MV-4-11 (cell line): ENCODE measurements at regions not wholly inside any gene's neighbourhood (a gene's known extent, or its start where the extent isn't known, plus 50 kb on each side); places are given as distances from the start of the nearest gene placed in this dataset.
"Not testable (repeated sequence)": the region's sequence is repeated elsewhere in the genome, so short reads cannot be mapped to it uniquely, and the experiment has no call there.

Experiments
- DNase-seq: peaks from one replicate; lab custom pipeline; 2025; lab: John Stamatoyannopoulos, UW

DNA sequence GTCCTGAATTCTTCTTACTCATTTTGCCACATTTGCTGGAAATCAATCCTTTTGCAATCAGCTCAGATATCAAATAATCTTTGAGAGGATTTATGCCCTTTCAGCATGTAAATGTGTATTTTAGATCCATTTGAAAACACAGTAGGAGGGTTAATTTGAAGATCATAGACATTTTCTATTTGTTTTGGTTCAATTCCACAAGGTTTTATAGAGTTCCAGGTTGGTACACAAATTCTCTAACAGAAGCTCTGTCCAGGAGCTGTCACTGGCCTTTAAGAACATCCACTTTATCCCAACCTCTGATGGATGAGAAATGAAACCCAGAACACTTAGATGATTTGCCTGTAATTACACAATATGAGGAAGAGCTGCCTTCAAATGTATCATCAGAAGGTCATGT is 157.3 kb upstream of the CHAC2 start:
- DNase-seq, result no peak

- DNase-seq, result no peak
Measured at GRCh38 chr2:53609551-53609950, 158.1 kb upstream of the CHAC2 start.

DNA sequence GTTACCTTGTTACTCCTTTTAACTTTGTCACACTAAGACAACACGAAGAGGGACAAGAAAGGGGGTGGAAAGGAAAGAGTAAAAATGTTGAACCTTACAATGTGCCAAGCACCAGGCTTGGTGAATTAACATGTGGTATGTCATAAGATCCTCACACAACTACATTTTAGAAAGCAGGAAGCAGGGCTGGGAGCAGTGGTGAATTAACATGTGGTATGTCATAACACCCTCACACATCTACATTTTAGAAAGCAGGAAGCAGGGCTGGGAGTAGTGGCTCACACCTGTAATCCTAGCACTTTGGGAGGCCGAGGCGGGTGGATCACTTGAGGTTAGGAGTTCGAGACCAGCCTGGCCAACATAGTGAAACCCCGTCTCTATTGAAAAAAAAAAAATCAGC is 159.3 kb upstream of the CHAC2 start:
- no peak for DNase-seq

GRCh38 chr2:53600815-53601214 is 166.8 kb upstream of the CHAC2 start:
- no peak for DNase-seq

- not testable (repeated sequence) for DNase-seq
Measured at GRCh38 chr2:53586733-53587612, 180.6 kb upstream of the CHAC2 start.

DNA sequence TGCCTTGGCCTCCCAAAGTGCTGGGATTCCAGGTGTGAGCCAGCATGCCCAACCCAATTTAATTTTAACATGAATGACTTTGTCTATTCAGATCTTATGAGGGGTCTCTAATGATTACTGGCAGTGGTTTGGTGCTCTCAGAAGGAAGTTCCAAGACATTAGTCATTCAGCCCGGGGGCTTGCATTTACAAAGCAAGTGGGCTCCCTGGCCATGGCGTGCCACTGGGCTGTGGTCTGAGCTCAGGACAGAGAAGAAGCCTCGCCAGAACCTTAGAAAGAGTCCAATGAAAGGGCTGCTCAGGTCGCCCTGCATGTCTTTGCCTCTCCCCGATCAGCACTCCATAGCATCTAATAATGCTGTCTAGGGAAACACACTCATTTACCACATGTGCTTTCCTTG is 182.6 kb upstream of the CHAC2 start:
- no peak for DNase-seq

DNA sequence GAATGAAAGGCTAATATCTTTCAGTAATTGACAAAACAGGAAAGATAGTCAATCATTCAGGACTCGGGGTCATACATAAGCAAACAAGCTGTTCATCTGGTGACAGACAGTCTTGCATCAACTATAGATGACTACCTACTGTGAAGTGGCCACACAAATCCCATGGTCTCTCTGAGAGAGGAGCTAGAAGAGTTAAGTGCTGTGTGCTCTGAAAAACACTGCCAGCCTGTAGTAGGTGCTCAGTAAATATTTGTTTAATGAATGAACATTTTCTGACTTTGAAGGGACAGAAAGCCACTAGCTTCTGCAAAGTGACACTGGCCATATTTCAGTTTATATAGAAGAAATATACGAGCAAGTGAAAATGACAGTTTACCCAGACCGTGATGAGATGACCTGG is 184.0 kb upstream of the CHAC2 start:
- no peak for DNase-seq

DNA sequence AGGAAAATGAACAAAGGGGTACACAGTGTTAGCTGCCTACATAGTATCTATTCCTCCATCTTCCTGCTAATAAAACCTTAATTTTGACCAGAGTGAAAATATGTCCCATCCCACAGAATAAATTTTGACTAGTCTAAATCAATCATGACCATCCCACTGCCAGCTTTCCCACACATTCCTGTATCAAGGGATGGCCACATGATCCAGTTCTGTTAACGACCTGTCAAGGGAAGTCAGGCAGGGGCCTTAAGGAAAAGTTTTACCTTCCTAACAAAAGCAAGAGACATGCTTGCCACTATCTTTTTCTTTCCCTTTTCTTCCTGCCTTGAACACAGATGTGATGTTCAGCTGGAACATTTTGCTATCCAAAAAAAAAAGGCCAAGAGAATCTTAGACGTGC is 185.0 kb upstream of the CHAC2 start:
- DNase-seq, result no peak

GRCh38 chr2:53576166-53576565 is 191.4 kb upstream of the CHAC2 start:
- DNase-seq, result no peak

DNA sequence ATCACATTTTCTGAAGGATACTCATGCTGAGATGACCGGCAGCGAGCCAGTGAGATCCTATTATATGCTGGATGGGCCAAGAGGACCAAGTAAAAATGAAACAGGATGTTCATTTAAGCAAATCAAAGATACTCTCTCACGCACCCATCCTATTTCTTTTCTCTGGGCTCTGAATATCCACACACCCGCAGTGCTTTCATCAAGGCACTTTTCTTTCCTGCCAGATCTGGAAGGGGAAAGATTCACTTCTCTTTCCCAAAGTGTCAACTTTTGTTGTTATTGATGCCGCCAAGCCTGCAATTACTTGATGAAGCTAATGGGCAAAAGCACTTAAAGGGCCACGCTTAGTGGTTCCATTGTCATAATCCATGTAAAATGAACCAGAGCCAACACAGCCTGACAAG is 191.9 kb upstream of the CHAC2 start:
- DNase-seq, result no peak

DNA sequence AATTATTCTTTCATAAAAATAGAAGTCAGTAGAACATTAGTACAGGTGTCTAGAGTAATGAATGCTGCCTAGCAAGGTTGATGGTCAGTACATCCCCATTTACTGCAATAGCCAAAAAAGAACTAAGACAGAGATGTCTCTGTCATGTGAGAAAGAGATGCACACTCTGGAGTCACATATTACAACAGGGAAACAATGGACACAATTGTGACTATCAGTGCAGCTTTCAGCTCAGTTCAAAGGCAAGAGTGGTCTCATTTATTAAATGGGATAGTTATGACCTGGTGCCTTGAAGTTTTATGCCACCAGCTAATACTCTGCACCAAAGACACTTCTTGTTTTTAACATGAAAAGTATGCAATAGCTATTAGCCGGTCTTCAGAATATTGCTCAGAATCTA is 194.9 kb upstream of the CHAC2 start:
- no peak for DNase-seq

GRCh38 chr2:53569957-53570727 is 197.5 kb upstream of the CHAC2 start:
- DNase-seq, result no peak

DNA sequence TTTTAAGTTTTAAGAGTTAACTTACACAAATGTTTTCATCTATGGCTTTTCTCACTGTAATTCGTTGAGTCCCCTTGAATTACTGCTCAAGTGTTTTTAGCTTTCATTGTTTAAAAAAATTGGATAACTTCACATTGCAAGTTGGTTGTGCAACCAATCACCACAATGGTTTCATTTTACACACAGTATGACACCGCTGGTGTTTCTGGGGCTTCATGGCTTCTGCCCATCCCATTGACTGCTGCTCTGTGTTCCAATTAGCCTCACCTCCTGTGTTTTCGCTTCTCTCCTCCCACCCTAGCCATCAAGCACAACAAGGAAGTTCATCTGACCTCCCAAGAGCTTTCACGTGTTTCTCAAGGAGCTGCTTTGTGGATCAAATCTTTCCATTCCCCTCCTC is 199.1 kb upstream of the CHAC2 start:
- DNase-seq, result no peak

DNA sequence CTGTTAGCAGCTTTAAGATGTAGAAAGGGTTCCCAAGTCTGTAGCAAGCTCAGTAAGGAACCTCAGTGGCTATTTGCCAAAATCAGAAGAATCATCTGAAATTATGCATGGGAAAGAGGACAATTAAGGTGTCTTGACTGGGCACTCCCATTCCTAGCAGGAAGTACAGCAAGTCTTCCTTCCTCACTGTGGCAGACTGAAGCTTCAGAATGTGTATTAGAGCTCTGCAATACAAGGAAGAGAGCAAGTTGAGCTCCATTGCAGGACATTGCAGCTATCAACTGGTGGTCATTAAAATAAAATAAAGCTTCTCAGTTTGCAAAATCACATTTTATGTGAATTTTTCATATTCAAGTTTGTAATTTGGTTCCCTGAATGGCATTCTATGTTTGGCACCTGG is 200.5 kb upstream of the CHAC2 start:
- no peak for DNase-seq

GRCh38 chr2:53562407-53562806 is 205.2 kb upstream of the CHAC2 start:
- DNase-seq, result no peak

DNA sequence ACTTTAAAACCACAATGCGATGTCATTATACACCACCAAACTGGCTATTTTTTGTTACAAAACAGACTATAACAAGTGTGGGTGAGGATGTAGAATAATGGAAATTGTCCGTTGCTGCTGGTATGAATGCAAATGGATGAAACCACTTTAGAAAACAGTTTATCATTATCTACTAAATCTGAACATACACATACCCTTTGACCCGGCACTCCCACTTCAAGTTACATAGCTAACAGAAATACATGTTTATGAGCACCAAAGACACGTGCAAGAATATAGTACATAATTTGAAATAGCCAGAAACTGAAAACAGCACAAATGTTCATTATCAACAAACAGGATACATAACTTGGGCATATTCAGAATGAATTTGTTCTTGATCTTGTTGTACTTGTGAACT is 206.4 kb upstream of the CHAC2 start:
- no peak for DNase-seq

- DNase-seq, result no peak
Measured at GRCh38 chr2:53559302-53559966, 208.2 kb upstream of the CHAC2 start.

DNA sequence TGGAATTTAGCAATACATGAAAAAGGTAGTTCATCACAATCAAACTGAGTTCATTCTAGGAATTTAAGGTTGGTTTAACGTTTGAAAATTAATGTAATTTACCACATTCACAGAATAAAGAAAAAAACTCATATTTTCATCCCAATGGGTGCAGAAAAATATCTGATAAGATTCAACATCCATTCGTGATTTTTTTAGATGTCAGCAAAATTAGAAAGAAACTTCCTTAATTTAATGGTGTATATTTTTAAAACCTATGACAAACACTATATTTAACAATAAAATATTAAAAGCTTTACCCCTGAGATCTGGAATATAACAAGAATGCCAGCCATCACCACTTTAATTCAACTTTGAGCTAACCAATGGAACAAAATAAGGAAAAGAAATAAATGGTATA is 208.7 kb upstream of the CHAC2 start:
- DNase-seq, result no peak

DNA sequence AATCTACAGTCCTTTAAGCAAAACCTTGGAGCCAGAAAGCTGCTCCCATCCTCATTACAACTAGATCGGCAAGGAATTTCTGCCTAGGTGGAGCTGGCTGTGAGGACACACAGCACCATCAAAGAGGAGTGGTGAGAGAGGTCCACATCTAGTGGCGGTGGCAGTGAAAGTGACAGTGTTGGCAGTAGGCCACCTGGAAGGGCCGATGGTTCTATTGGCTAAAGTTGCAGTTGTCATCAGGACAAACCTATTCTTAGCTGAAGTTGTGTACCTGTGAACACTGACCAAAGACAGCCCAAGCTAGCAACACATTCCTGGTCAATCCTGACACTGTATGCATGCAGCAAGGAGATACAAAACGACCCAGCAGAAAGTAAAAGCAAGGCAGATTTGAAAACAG is 218.1 kb upstream of the CHAC2 start:
- DNase-seq, result no peak

GRCh38 chr2:53545604-53546003 is 222.0 kb upstream of the CHAC2 start:
- no peak for DNase-seq

- no peak for DNase-seq
Measured at GRCh38 chr2:53544871-53545558, 222.6 kb upstream of the CHAC2 start.

GRCh38 chr2:53543083-53543482 is 224.5 kb upstream of the CHAC2 start:
- DNase-seq, result no peak
